AML-193 (cell line): ENCODE measurements at regions not wholly inside any gene's neighbourhood (a gene's known extent, or its start where the extent isn't known, plus 50 kb on each side); places are given as distances from the start of the nearest gene placed in this dataset.

Source experiments
- DNase-seq, 2 experiments: peaks; one replicate each; lab custom pipeline; 2025; lab: John Stamatoyannopoulos, UW

DNA sequence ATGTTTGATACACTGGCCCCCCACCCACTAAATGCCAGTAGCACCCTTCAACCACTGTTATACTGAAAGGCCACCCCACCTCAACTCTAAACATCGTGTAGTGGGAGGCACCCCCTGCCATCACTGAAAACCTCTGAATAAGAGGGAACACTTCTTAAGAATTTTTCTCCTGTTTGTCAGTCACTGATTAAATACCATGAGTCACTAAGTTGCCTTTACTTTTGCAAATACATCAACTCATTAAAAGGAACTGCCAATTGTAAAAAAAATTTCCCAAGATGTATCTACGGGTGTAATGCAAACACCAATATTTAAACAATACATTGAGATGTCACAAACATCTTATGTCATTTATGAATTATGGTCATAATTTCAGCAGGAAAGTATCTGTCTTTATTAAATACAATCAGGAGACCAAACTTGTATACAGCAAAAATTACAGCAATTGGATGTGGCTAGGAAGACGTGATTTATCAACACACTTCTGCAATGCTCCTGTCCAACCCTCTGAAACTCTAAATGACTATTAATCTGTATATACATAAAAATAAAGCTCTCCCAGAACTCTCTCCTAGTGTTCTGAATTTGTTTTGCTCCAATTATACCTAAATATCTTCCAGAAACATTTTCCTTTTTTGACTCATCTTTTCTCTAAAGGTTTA is 144.1 kb upstream of the STK17B start:
- DNase-seq, result no peak

- no peak for DNase-seq
Observed at GRCh38 chr2:196316050-196316430, 144.7 kb upstream of the STK17B start.

DNA sequence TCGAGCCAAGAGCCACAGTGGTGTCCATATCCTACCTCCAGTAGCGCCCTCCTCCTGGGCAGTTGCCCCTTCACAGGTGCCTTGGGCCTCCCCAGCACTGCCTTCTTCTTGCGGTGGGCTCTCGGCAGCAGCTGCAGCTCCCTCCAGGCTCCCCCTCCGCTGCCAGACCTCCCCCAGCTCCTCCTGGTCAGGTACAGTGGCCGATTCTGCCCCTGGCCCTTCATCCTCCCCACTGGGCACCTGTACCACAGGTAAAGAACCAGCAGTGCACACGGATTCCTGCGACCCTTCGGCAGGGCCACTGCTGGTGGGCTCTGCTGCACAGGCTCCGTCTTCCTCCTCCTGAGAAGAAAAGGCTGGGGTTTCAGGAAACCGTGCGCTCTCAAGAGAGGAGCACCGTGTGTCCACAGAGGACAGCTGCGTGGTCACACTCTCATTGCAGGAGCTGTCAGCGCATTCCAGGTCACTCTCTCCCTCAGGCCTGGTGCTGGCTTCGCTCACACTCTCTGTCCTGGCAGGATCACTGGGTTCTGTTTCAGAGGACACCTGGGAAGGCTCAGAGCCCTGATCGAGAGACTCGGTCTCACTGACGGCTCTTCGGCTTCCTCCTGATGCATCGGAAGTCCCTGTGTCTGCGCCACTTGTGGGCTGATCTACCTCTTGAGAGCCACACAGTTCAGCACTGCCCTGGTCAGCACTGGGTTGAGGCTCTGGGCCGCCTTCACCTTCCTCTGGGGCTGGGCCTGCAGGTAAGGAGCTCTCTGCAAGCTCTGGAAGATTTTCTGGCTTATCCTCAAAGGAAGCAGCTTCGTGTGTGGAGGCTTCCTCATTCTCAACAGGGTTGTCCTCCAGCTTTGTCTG is 147.4 kb upstream of the STK17B start:
- DNase-seq, result no peak

GRCh38 chr2:196322973-196323810 is 151.8 kb upstream of the STK17B start:
- no peak for DNase-seq

- DNase-seq, result no peak
Observed at GRCh38 chr2:196324211-196324610, 152.8 kb upstream of the STK17B start.

GRCh38 chr2:196328088-196328680 is 156.8 kb upstream of the STK17B start:
- no peak for DNase-seq

- DNase-seq, result no peak
Observed at GRCh38 chr2:196329959-196330358, 158.6 kb upstream of the STK17B start.

DNA sequence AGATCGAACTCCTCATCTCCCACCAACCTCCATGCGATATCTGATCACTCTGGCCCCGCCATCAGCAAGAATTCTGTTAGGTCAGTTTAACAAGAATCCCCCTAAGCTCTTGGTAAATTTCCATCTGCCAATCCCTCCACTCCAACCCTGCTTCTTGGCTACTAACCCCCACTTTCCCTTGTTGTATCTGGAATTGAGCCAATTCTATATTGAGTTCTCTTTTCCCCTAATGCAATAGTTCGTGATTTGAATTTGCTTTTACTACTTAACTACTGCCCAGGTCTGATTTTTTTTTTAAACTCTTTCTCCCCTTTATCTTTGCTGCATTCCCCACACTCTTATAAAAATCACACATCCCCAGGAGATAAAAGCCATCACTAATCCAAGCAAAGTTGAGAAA is 159.3 kb upstream of the STK17B start:
- DNase-seq, result no peak

DNA sequence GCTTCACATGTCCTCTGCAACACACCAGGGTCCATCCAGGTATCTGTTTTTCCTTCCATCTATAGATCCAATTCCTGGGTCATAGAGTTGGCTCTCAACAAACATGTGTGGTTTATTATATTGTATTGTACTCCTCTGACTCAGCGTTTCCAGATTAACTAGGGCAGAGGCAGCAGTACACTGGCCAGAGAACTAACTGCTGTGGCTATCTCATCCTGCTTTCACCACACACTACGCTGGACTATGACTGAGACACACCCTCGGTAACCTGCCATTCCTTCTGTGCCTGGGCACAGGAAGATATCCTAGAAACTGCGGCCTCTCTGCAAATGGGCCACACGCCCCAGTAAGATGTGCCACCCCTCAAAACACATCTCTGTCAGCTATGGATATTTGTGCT is 159.8 kb upstream of the STK17B start:
- no peak for DNase-seq

DNA sequence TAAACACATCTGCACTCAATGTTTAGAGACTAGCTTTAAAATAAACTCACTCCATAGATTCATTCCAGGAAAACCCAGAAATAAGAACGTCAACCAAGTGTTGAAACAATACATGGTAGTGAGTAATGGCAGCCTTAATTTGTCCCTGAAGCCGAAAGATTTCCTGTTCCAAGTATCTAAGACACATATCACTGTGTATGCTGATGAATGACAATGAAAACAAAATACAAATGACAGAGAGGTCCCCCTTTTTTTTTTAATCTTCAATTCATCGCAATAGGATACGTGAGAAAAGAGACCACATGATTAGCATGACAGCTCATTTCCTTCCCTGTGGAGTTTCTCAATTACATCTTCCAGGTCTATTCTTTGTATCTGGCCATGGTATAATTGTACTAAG is 160.5 kb upstream of the STK17B start:
- DNase-seq, result no peak

DNA sequence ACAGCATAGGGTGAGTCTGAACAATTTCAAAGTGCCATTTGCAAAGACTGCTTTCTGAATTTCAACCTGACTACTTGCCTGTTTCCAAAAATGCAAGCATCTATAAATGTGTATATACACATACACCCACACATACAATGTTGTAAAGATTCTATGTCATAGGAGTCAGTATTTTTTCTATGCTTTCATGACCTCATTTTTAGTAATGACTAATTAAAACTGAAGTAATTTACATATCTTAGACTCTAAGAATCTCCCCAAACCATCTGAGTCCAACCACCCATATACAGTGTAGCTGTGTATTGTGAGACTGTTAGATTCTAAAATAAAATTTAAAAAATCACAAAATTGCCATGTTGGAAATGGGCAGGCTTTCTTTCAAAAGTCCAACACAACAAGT is 162.0 kb upstream of the STK17B start:
- no peak for DNase-seq

GRCh38 chr2:196334710-196335109 is 163.3 kb upstream of the STK17B start:
- DNase-seq, result no peak

- DNase-seq, result no peak
Observed at GRCh38 chr2:196335221-196335634, 163.8 kb upstream of the STK17B start.

DNA sequence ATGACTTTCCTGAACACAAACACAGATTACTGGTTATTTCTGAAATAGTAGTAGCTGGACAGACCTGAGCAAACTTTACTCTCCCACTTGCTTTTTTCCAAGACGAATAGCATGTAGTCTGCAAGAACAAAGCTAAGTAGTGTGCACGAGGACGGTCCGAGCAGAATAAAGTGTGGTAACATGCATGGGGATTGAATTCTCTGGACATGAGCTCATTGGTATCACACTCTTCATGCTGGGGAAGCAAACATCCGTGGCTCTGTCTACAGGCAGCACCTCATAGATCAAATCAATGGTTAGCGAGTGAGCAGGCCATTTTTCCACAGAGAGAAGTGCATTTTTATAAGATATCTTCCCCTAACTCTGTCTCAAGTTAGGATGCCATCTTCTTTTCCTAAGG is 164.8 kb upstream of the STK17B start:
- no peak for DNase-seq

DNA sequence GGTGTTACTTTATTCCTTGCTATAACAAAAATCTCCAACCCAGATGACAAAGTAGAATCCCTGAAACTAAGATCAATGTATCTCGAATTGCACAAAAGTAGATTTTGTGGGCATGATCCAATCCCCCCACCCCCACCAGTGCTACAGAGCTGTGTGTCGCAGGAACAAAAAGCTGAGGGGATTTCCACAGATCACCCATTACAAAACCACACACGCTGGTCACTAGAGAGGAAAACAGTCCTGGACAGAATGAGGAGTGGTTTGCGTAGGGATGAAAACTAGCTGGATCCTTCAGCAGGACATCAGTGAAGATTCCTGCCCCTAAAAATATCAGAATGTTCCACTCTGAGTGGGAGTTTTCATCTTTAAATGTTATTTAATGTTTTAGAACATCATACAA is 165.3 kb upstream of the STK17B start:
- no peak for DNase-seq

GRCh38 chr2:196337208-196337953 is 166.0 kb upstream of the STK17B start:
- DNase-seq, result peak; percentile 21 to 35

GRCh38 chr2:196338440-196338839 is 167.1 kb upstream of the STK17B start:
- no peak for DNase-seq

DNA sequence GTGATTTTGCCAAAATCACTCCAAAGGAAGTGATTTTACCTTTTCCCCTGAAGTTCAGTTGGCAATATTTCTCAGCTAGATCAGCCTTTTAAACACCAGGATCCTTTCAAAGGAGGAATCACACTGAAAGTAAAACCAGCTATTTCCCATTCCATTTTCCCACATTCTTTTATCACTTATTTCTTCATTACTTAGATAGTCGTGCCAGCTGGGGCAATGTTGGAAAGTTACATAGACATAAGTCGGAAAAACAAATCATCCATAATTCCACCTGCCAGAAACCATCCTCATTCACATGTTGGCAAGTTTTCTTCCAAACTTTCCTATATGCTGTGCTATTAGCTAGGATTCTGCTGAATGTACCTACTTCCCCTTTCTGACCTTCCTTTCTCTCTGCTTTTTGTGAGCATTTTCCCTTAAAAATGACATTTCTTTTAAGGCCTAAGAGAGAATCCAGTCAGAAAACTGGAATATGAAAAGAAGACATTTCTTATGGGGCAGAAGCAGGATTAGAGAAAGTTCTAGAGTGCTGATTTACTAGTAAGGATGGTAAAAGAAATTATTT is 170.0 kb upstream of the STK17B start:
- no peak for DNase-seq

- DNase-seq, result no peak
Observed at GRCh38 chr2:196344397-196344796, 173.0 kb upstream of the STK17B start.

- no peak for DNase-seq
Observed at GRCh38 chr2:196353717-196354116, 182.3 kb upstream of the STK17B start.

- DNase-seq, result no peak
Observed at GRCh38 chr2:196354186-196354585, 182.8 kb upstream of the STK17B start.
